K562 (cell line): ENCODE measurements at regions not wholly inside any gene's neighbourhood (a gene's known extent, or its start where the extent isn't known, plus 50 kb on each side); places are given as distances from the start of the nearest gene placed in this dataset.

Source experiments
- ATF7 ChIP-seq: fragments of 450-650 bp; IDR thresholded peaks from 2 replicates; pipeline ENCODE4 v1.7.1; 2014; ENCODE audit warnings: mild to moderate bottlenecking, moderate library complexity
- FOXK2 ChIP-seq, 2 experiments: fragments of 450-650 bp; IDR thresholded peaks in 1 of 2; conservative IDR thresholded peaks in 1 of 2; 2 replicates each; pipeline ENCODE4 v1.6.1; 2016; ENCODE audit warnings: low read depth in 2 of 2, mild to moderate bottlenecking in 1 of 2
- FOXO4 ChIP-seq: fragments of 450-650 bp; formaldehyde crosslinking; IDR thresholded peaks from 2 replicates; pipeline ENCODE4 v1.4.0; 2020; ENCODE audit warnings: mild to moderate bottlenecking, moderate library complexity
- GMEB1 ChIP-seq: fragments of 250-450 bp; sonication (Bioruptor Pico); IDR thresholded peaks from 2 replicates; pipeline ENCODE4 v1.4.0; 2020; ENCODE audit warnings: mild to moderate bottlenecking
- GTF2E2 ChIP-seq: fragments of 200-800 bp; sonication (Bioruptor generic); IDR thresholded peaks from 2 replicates; pipeline ENCODE4 v1.6.1; 2016; ENCODE audit warnings: missing genetic modification characterization, missing compliant biosample characterization
- GTF3C2 ChIP-seq: IDR thresholded peaks from 3 replicates; pipeline ENCODE4 v1.6.1; 2011; ENCODE audit warnings: borderline replicate concordance, mild to moderate bottlenecking, moderate library complexity; ENCODE audit not compliant: insufficient read length; ENCODE audit errors: extremely low read depth
- HBP1 ChIP-seq: fragments of 450-650 bp; formaldehyde crosslinking; IDR thresholded peaks from 2 replicates; pipeline ENCODE4 v1.4.0; 2022; ENCODE audit warnings: missing genetic modification characterization
- HDAC1 ChIP-seq, 2 experiments: fragments of 450-650 bp; IDR thresholded peaks; 2 replicates each; pipeline ENCODE4 v1.6.1; 2016 to 2017; ENCODE audit warnings: inconsistent platforms in 1 of 2, mild to moderate bottlenecking in 1 of 2, moderate library complexity in 1 of 2
- HMG20B ChIP-seq: fragments of 250-450 bp; sonication (Bioruptor Pico); IDR thresholded peaks from 2 replicates; pipeline ENCODE4 v1.5.0; 2021; ENCODE audit warnings: mild to moderate bottlenecking
- IRF9 ChIP-seq: fragments of 450-650 bp; IDR thresholded peaks from 2 replicates; pipeline ENCODE4 v1.6.1; 2016; ENCODE audit warnings: missing biosample characterization, missing genetic modification characterization
- SIRT6 ChIP-seq: IDR thresholded peaks from one replicate; pipeline ENCODE4 v1.6.1; 2012; ENCODE audit warnings: low read depth, mild to moderate bottlenecking, control low read depth, inconsistent platforms, low read length, moderate library complexity
- TAF1 ChIP-seq: IDR thresholded peaks from 2 replicates; pipeline ENCODE4 v1.6.1; 2011; ENCODE audit warnings: mild to moderate bottlenecking, low read length, moderate library complexity; ENCODE audit not compliant: insufficient read depth, control insufficient read depth, severe bottlenecking; ENCODE audit errors: extremely low read depth
- TEAD2 ChIP-seq: fragments of 450-650 bp; IDR thresholded peaks from 2 replicates; pipeline ENCODE4 v1.6.1; 2016; ENCODE audit warnings: missing genetic modification characterization, control low read depth, missing compliant biosample characterization
- THRAP3 ChIP-seq: fragments of 450-650 bp; IDR thresholded peaks from 2 replicates; pipeline ENCODE4 v1.6.1; 2016; ENCODE audit warnings: mild to moderate bottlenecking, inconsistent platforms, borderline replicate concordance
- TSC22D4 ChIP-seq: fragments of 450-650 bp; IDR thresholded peaks from 2 replicates; pipeline ENCODE4 v1.6.1; 2016; ENCODE audit warnings: missing genetic modification characterization, missing biosample characterization, control low read depth
- ZNF239 ChIP-seq: fragments of 250-450 bp; sonication (Bioruptor Pico); IDR thresholded peaks from 2 replicates; pipeline ENCODE4 v1.4.0; 2020; ENCODE audit warnings: mild to moderate bottlenecking
- ZNF583 ChIP-seq: fragments of 250-450 bp; sonication (Bioruptor Pico); IDR thresholded peaks from 2 replicates; pipeline ENCODE4 v1.4.0; 2020
- ZNF644 ChIP-seq: fragments of 200-800 bp; sonication (Bioruptor generic); IDR thresholded peaks from 2 replicates; pipeline ENCODE4 v1.6.1; 2016; ENCODE audit warnings: low read depth, missing genetic modification characterization, missing compliant biosample characterization

- no peak for TF ChIP-seq FOXO4
- 0 out of 2 replicates have a peak, but pooled peaks have one; percentile 33 for TF ChIP-seq HBP1 (CRISPR knock-in tag)
- TF ChIP-seq THRAP3: no peak
- TF ChIP-seq HMG20B (CRISPR knock-in tag): peak; percentile 44; the same call in 1 of the 2 replicates
- no peak for TF ChIP-seq TSC22D4 (tag)
- peak; percentile 53; the same call in 1 of the 2 replicates for TF ChIP-seq ZNF239 (CRISPR knock-in tag)
- TF ChIP-seq ZNF644 (tag): peak; percentile 83; the same call in 1 of the 2 replicates
- peak; percentile 47 for TF ChIP-seq IRF9
- peak; percentile 36; the same call in 1 of the 2 replicates for TF ChIP-seq GTF2E2
- peak in 1 of 2 experiments; percentile 43; a peak in 1 of 4 replicates for TF ChIP-seq HDAC1 (IDR thresholded peaks at IDR 0.05)
- TF ChIP-seq SIRT6: no peak
- TF ChIP-seq ZNF583 (CRISPR knock-in tag): peak; percentile 89
- peak; percentile 31; the same call in 1 of the 2 replicates for TF ChIP-seq ATF7
- peak; percentile 83 for TF ChIP-seq TAF1
- peak; percentile 81 for TF ChIP-seq TEAD2 (tag)
- TF ChIP-seq GTF3C2: no peak
- peak; percentile 67 for TF ChIP-seq GMEB1 (CRISPR knock-in tag)
- TF ChIP-seq FOXK2 (conservative IDR thresholded peaks at IDR 0.05 in 1 of 2, IDR thresholded peaks at IDR 0.05 in 1 of 2; ENCODE audit: low read depth in 2 of 2): peak; percentile 45 to 49; a peak in 2 of 4 replicates
These were observed 1770.8 kb upstream of the CDH9 start (continued) for GRCh38 chr5:28808967-28809810.
